ENCODE measurements at regions not wholly inside any gene's neighbourhood (a gene's known extent, or its start where the extent isn't known, plus 50 kb on each side); places are given as distances from the start of the nearest gene placed in this dataset.

GRCh38 chr6:154893917-154894316 lies 101.2 kb upstream of the TIAM2 start:
- no peak for DNase-seq (ENCODE audit: extremely low read depth, low read depth)
- TF ChIP-seq CTCF (IDR thresholded peaks at IDR 0.05; ENCODE audit: low read depth, low read length): no peak

GRCh38 chr6:154894902-154895301 lies 100.2 kb upstream of the TIAM2 start:
- DNase-seq (ENCODE audit: extremely low read depth, low read depth): no peak
- no peak for TF ChIP-seq CTCF (IDR thresholded peaks at IDR 0.05; ENCODE audit: low read depth, low read length)

DNA sequence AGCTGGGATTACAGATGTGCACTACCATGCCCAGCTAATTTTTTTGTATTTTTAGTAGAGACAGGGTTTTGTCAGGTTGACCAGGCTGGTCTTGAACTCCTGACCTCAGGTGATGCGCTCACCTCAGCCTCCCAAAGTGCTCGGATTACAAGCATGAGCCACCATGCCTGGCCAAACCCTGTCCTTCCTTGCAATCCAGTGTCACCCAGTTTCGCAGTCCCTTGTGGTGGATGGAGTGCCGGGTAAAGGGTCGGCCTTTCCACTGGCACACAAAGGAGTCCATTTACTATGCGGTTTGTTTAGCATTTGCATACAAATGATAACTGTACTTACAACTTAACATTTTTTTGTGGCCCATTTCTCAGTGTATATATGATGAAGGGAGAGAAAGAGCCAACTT lies 99.3 kb upstream of the TIAM2 start:
- TF ChIP-seq CTCF (IDR thresholded peaks at IDR 0.05; ENCODE audit: low read depth, low read length): no peak
- no peak for DNase-seq (ENCODE audit: extremely low read depth, low read depth)

GRCh38 chr6:154898821-154899220 lies 96.3 kb upstream of the TIAM2 start:
- TF ChIP-seq CTCF (IDR thresholded peaks at IDR 0.05; ENCODE audit: low read depth, low read length): no peak
- no peak for DNase-seq (ENCODE audit: extremely low read depth, low read depth)

GRCh38 chr6:154899824-154900463 lies 95.2 kb upstream of the TIAM2 start:
- TF ChIP-seq CTCF (IDR thresholded peaks at IDR 0.05; ENCODE audit: low read depth, low read length): no peak
- no peak for DNase-seq (ENCODE audit: extremely low read depth, low read depth)

GRCh38 chr6:154901876-154902552 lies 93.1 kb upstream of the TIAM2 start:
- TF ChIP-seq CTCF (IDR thresholded peaks at IDR 0.05; ENCODE audit: low read depth, low read length): no peak
- no peak for DNase-seq (ENCODE audit: extremely low read depth, low read depth)

DNA sequence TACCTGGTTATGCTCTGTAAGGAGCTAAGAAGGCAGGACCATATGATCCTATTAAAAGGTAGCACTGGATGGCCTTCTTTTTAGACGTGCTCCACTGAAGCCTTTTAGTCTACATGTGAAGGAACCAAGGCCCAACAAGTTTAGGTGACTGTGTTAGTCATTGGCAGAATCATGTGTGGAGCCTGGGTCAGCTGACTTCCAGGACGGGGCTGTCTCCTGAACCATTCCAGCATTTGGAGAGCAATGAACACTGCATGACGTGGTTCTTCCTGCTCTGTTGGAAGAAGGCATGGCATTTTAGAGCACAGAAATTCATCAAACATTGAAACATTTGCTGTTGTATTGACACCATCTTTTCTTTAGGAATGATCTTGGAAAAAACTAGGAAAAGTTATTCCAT lies 87.8 kb upstream of the TIAM2 start:
- TF ChIP-seq CTCF (IDR thresholded peaks at IDR 0.05; ENCODE audit: low read depth, low read length): no peak
- DNase-seq (ENCODE audit: extremely low read depth, low read depth): no peak

Measured in AG09319 (cell line).